OCI-LY1 (cell line): ENCODE measurements at regions not wholly inside any gene's neighbourhood (a gene's known extent, or its start where the extent isn't known, plus 50 kb on each side); places are given as distances from the start of the nearest gene placed in this dataset.

Experiments used
- CTCF ChIP-seq: fragments of 200-600 bp; sonication (generic), shearing (Covaris generic); IDR thresholded peaks from 2 replicates; pipeline ENCODE4 v1.5.1; 2017; ENCODE audit warnings: mild to moderate bottlenecking, antibody characterized with exemption, low read length, moderate library complexity, mixed read lengths
- EZH2 ChIP-seq: fragments of 200-600 bp; sonication (generic), shearing (Covaris generic); IDR thresholded peaks from 2 replicates; pipeline ENCODE4 v1.8.0; 2017; ENCODE audit warnings: borderline replicate concordance, mixed run types, mild to moderate bottlenecking, antibody characterized with exemption, low read length, moderate library complexity, mixed read lengths

- TF ChIP-seq EZH2, result no peak
- no peak for TF ChIP-seq CTCF
These were observed 378.7 kb downstream of the METTL4 start for GRCh38 chr18:2192562-2192961.
